ENCODE measurements at regions not wholly inside any gene's neighbourhood (a gene's known extent, or its start where the extent isn't known, plus 50 kb on each side); places are given as distances from the start of the nearest gene placed in this dataset.

GRCh38 chr5:64110222-64110621, 55.4 kb upstream of the RNF180 start:
- no peak overlapping the region for H3K4me3 Mint-ChIP-seq (ENCODE audit: unreplicated experiment)
- no peaks in the 10 kb centered on the region for H3K4me1 Mint-ChIP-seq (ENCODE audit: low read depth, unreplicated experiment)
- DNase-seq: no peak
- no peaks in the 10 kb centered on the region for H3K9me3 Mint-ChIP-seq (ENCODE audit: unreplicated experiment)
- peaks cover 3% of the 10 kb centered on the region for H3K27me3 Mint-ChIP-seq (ENCODE audit: unreplicated experiment)
- no peak overlapping the region for H3K27ac Mint-ChIP-seq (ENCODE audit: unreplicated experiment)
- no peaks in the 10 kb centered on the region for H3K36me3 Mint-ChIP-seq (ENCODE audit: unreplicated experiment)
- no peak for TF ChIP-seq CTCF (IDR thresholded peaks at IDR 0.05; ENCODE audit: partially characterized antibody, unreplicated experiment)

- TF ChIP-seq CTCF (IDR thresholded peaks at IDR 0.05; ENCODE audit: partially characterized antibody, unreplicated experiment): no peak
- Mint-ChIP-seq H3K4me1 (ENCODE audit: low read depth, unreplicated experiment) (no peaks in the 10 kb centered on the region), H3K36me3 (ENCODE audit: unreplicated experiment) (no peaks in the 10 kb centered on the region), H3K4me3 (ENCODE audit: unreplicated experiment) (no peak overlapping the region), H3K27me3 (ENCODE audit: unreplicated experiment) (peaks cover 3% of the 10 kb centered on the region), H3K9me3 (ENCODE audit: unreplicated experiment) (no peaks in the 10 kb centered on the region), H3K27ac (ENCODE audit: unreplicated experiment) (no peak overlapping the region)
- DNase-seq: no peak
Measured at GRCh38 chr5:64108674-64109073, 57.0 kb upstream of the RNF180 start.

- Mint-ChIP-seq H3K9me3 (ENCODE audit: unreplicated experiment) (no peaks in the 10 kb centered on the region), H3K36me3 (ENCODE audit: unreplicated experiment) (no peaks in the 10 kb centered on the region), H3K4me1 (ENCODE audit: low read depth, unreplicated experiment) (no peaks in the 10 kb centered on the region), H3K27ac (ENCODE audit: unreplicated experiment) (no peak overlapping the region), H3K4me3 (ENCODE audit: unreplicated experiment) (no peak overlapping the region), H3K27me3 (ENCODE audit: unreplicated experiment) (no peaks in the 10 kb centered on the region)
- no peak for DNase-seq
- no peak for TF ChIP-seq CTCF (IDR thresholded peaks at IDR 0.05; ENCODE audit: partially characterized antibody, unreplicated experiment)
Measured at GRCh38 chr5:64100203-64100602, 65.4 kb upstream of the RNF180 start.

- no peak for TF ChIP-seq CTCF (IDR thresholded peaks at IDR 0.05; ENCODE audit: partially characterized antibody, unreplicated experiment)
- H3K27me3 Mint-ChIP-seq (ENCODE audit: unreplicated experiment): no peaks in the 10 kb centered on the region
- no peak for DNase-seq
- no peak overlapping the region for H3K27ac Mint-ChIP-seq (ENCODE audit: unreplicated experiment)
- no peaks in the 10 kb centered on the region for H3K36me3 Mint-ChIP-seq (ENCODE audit: unreplicated experiment)
- H3K9me3 Mint-ChIP-seq (ENCODE audit: unreplicated experiment): no peaks in the 10 kb centered on the region
- H3K4me1 Mint-ChIP-seq (ENCODE audit: low read depth, unreplicated experiment): no peaks in the 10 kb centered on the region
- no peak overlapping the region for H3K4me3 Mint-ChIP-seq (ENCODE audit: unreplicated experiment)
Measured at GRCh38 chr5:64096771-64097170, 68.9 kb upstream of the RNF180 start.

GRCh38 chr5:64077589-64077988, 88.1 kb upstream of the RNF180 start:
- H3K27me3 Mint-ChIP-seq (ENCODE audit: unreplicated experiment): no peaks in the 10 kb centered on the region
- H3K9me3 Mint-ChIP-seq (ENCODE audit: unreplicated experiment): no peaks in the 10 kb centered on the region
- no peak for DNase-seq
- H3K36me3 Mint-ChIP-seq (ENCODE audit: unreplicated experiment): no peaks in the 10 kb centered on the region
- H3K4me1 Mint-ChIP-seq (ENCODE audit: low read depth, unreplicated experiment): no peaks in the 10 kb centered on the region
- no peak overlapping the region for H3K4me3 Mint-ChIP-seq (ENCODE audit: unreplicated experiment)
- no peak overlapping the region for H3K27ac Mint-ChIP-seq (ENCODE audit: unreplicated experiment)
- no peak for TF ChIP-seq CTCF (IDR thresholded peaks at IDR 0.05; ENCODE audit: partially characterized antibody, unreplicated experiment)

Measured in glutamatergic neuron (in vitro differentiated cells).